WTC11 (cell line): ENCODE measurements at regions not wholly inside any gene's neighbourhood (a gene's known extent, or its start where the extent isn't known, plus 50 kb on each side); places are given as distances from the start of the nearest gene placed in this dataset.
"Not testable (repeated sequence)": the region's sequence is repeated elsewhere in the genome, so short reads cannot be mapped to it uniquely, and the experiment has no call there.

Experiments
- ATAC-seq: fragments of 200-7000 bp; cut with Tn5 transposase; 2 replicates; pipeline ENCODE4 v1.10.0; 2021; ENCODE audit warnings: mild to moderate bottlenecking, moderate library complexity
- CTCF ChIA-PET: fragments of 300-600 bp; sonication (Branson Sonifier 250); formaldehyde crosslinking; loops from one replicate; lab custom pipeline; 2021; ENCODE audit warnings: antibody characterized with exemption; lab: Charles Lee
- POLR2A ChIA-PET: fragments of 350-600 bp; sonication (Branson Sonifier 250); formaldehyde crosslinking; loops from one replicate; lab custom pipeline; 2021; ENCODE audit warnings: antibody characterized with exemption; lab: Charles Lee
- DNase-seq: peaks from one replicate; pipeline ENCODE4 v3.0.0; 2021; ENCODE audit warnings: low spot score
- H3K27ac Mint-ChIP-seq: 2 replicates; pipeline ENCODE4 v1.8.0; 2021; ENCODE audit warnings: mixed read lengths
- H3K27me3 Mint-ChIP-seq: 2 replicates; pipeline ENCODE4 v1.8.0; 2021; ENCODE audit warnings: low read depth, mild to moderate bottlenecking, moderate library complexity, mixed read lengths
- H3K36me3 Mint-ChIP-seq: 2 replicates; pipeline ENCODE4 v1.8.0; 2021; ENCODE audit warnings: mixed read lengths
- H3K4me1 Mint-ChIP-seq: 2 replicates; pipeline ENCODE4 v1.8.0; 2022; ENCODE audit warnings: mixed read lengths
- H3K4me3 Mint-ChIP-seq: 2 replicates; pipeline ENCODE4 v1.8.0; 2021; ENCODE audit warnings: mild to moderate bottlenecking, moderate library complexity, mixed read lengths
- H3K9me3 Mint-ChIP-seq: 2 replicates; pipeline ENCODE4 v1.8.0; 2021; ENCODE audit warnings: mixed read lengths
- CBFB ChIP-seq: sonication (generic); formaldehyde crosslinking; IDR thresholded peaks from 2 replicates; pipeline ENCODE4 v1.8.1; 2022; ENCODE audit warnings: mild to moderate bottlenecking, low read depth, missing genetic modification reagents
- EMX1 ChIP-seq: fragments of 250-450 bp; sonication (Bioruptor Pico); IDR thresholded peaks from 2 replicates; pipeline ENCODE4 v1.8.0; 2021; ENCODE audit warnings: mild to moderate bottlenecking
- ETV6 ChIP-seq: sonication (generic); formaldehyde crosslinking; IDR thresholded peaks from 2 replicates; pipeline ENCODE4 v1.8.1; 2022; ENCODE audit warnings: mild to moderate bottlenecking, missing genetic modification reagents
- FOXJ3 ChIP-seq: sonication (generic); formaldehyde crosslinking; IDR thresholded peaks from 2 replicates; pipeline ENCODE4 v1.9.0; 2021; ENCODE audit warnings: missing genetic modification reagents, mild to moderate bottlenecking, borderline replicate concordance
- FOXP1 ChIP-seq: sonication (generic); formaldehyde crosslinking; IDR thresholded peaks from 2 replicates; pipeline ENCODE4 v1.8.0; 2022; ENCODE audit warnings: missing genetic modification reagents, mild to moderate bottlenecking, moderate library complexity, borderline replicate concordance
- HMGA2 ChIP-seq: fragments of 250-450 bp; sonication (Bioruptor Pico); IDR thresholded peaks from 2 replicates; pipeline ENCODE4 v1.4.0; 2021; ENCODE audit warnings: mild to moderate bottlenecking, moderate library complexity
- KAT7 ChIP-seq: sonication (generic); formaldehyde crosslinking; IDR thresholded peaks from 2 replicates; pipeline ENCODE4 v1.8.1; 2023; ENCODE audit warnings: missing genetic modification reagents, mild to moderate bottlenecking, borderline replicate concordance
- MXD4 ChIP-seq: fragments of 250-450 bp; sonication (Bioruptor Pico); IDR thresholded peaks from 2 replicates; pipeline ENCODE4 v1.8.0; 2021; ENCODE audit warnings: mild to moderate bottlenecking, moderate library complexity, borderline replicate concordance
- MYBL2 ChIP-seq: sonication (generic); formaldehyde crosslinking; IDR thresholded peaks from 2 replicates; pipeline ENCODE4 v1.8.1; 2023; ENCODE audit warnings: mild to moderate bottlenecking, moderate library complexity, missing genetic modification reagents
- NFATC4 ChIP-seq: fragments of 250-450 bp; sonication (Bioruptor Pico); IDR thresholded peaks from 2 replicates; pipeline ENCODE4 v1.9.0; 2021; ENCODE audit warnings: mild to moderate bottlenecking
- NFE2L1 ChIP-seq: sonication (generic); formaldehyde crosslinking; IDR thresholded peaks from 2 replicates; pipeline ENCODE4 v1.8.1; 2023; ENCODE audit warnings: missing genetic modification reagents
- TEAD4 ChIP-seq: sonication (generic); formaldehyde crosslinking; IDR thresholded peaks from 2 replicates; pipeline ENCODE4 v1.8.0; 2022; ENCODE audit warnings: mild to moderate bottlenecking, missing genetic modification reagents
- TP53 ChIP-seq: sonication (generic); formaldehyde crosslinking; IDR thresholded peaks from 2 replicates; pipeline ENCODE4 v1.8.1; 2023; ENCODE audit warnings: mild to moderate bottlenecking, missing genetic modification reagents
- ZNF219 ChIP-seq: sonication (generic); formaldehyde crosslinking; IDR thresholded peaks from 2 replicates; pipeline ENCODE4 v1.8.0; 2023; ENCODE audit warnings: missing genetic modification reagents, mild to moderate bottlenecking, borderline replicate concordance
- ZNF232 ChIP-seq: sonication (generic); formaldehyde crosslinking; IDR thresholded peaks from 2 replicates; pipeline ENCODE4 v1.8.0; 2022; ENCODE audit warnings: mild to moderate bottlenecking, missing genetic modification reagents
- ZNF416 ChIP-seq: fragments of 250-450 bp; sonication (Bioruptor Pico); IDR thresholded peaks from 2 replicates; pipeline ENCODE4 v1.9.0; 2021; ENCODE audit warnings: mild to moderate bottlenecking, inconsistent platforms
- TF ChIP-seq, protein P1 (sequence below): sonication (generic); formaldehyde crosslinking; IDR thresholded peaks from 2 replicates; pipeline ENCODE4 v1.8.0; 2022; ENCODE audit warnings: mild to moderate bottlenecking, missing genetic modification reagents
- TF ChIP-seq, protein P2 (sequence below): sonication (generic); formaldehyde crosslinking; IDR thresholded peaks from 2 replicates; pipeline ENCODE4 v1.8.0; 2022; ENCODE audit warnings: missing genetic modification reagents
- TF ChIP-seq, protein P3 (sequence below): fragments of 250-450 bp; sonication (Bioruptor Pico); IDR thresholded peaks from 2 replicates; pipeline ENCODE4 v1.9.0; 2021; ENCODE audit warnings: mild to moderate bottlenecking, borderline replicate concordance
- TF ChIP-seq, protein P4 (sequence below): fragments of 250-450 bp; sonication (Bioruptor Pico); IDR thresholded peaks from 2 replicates; pipeline ENCODE4 v1.9.0; 2021; ENCODE audit warnings: mild to moderate bottlenecking
- TF ChIP-seq, protein P5 (sequence below): sonication (generic); formaldehyde crosslinking; IDR thresholded peaks from 2 replicates; pipeline ENCODE4 v1.8.1; 2022; ENCODE audit warnings: low read depth, missing genetic modification reagents, borderline replicate concordance

DNA sequence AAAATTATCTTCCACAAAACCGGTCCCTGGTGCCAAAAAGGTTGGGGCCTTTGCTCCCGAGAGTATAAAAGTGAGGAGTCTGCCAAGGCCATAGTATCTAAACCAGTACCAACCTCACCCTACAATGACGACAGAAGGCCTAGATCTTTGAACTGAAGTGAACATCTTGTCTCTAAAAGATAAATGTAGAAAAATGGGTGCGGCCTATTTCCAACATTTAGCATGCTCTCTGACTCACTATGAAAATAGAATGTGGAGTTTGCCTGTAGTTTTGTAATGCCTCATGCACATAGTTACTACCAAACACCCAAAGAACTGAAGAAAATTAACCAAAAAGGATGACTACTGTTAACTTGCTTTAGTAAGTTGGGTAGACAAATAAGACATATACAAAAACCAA, 218.4 kb downstream of the SLITRK2 start (continued):
- TF ChIP-seq, protein P1, sequence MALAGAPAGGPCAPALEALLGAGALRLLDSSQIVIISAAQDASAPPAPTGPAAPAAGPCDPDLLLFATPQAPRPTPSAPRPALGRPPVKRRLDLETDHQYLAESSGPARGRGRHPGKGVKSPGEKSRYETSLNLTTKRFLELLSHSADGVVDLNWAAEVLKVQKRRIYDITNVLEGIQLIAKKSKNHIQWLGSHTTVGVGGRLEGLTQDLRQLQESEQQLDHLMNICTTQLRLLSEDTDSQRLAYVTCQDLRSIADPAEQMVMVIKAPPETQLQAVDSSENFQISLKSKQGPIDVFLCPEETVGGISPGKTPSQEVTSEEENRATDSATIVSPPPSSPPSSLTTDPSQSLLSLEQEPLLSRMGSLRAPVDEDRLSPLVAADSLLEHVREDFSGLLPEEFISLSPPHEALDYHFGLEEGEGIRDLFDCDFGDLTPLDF (CRISPR knock-in tag), result no peak
- no peak for TF ChIP-seq FOXJ3
- no peak for TF ChIP-seq TEAD4 (CRISPR knock-in tag)

DNA sequence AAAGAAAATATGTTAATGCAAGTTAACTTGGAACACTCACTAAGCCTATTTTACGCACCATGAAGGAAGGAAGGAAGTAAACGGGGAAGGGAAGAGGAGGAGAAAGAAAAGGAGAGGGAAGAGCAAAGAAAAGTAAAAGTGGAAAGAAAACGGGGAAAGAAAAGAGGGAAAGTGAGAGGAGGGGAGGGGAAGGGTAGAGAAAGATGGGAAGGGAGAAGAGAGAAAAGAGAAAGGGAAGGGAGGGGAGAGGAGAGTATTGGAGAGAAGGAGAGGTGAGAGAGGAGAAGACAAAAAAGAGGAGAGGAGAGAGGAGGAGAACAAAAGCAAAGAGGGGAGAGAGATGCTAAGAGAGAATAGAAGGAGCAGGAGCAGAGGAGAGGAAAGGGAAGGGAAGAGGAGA, 224.1 kb downstream of the SLITRK2 start:
- Mint-ChIP-seq H3K4me1 (no peaks in the 10 kb centered on the region), H3K9me3 (peaks cover 37% of the 10 kb centered on the region)
- ATAC-seq, result no peak
- TF ChIP-seq TP53, result no peak
- TF ChIP-seq, protein P2, sequence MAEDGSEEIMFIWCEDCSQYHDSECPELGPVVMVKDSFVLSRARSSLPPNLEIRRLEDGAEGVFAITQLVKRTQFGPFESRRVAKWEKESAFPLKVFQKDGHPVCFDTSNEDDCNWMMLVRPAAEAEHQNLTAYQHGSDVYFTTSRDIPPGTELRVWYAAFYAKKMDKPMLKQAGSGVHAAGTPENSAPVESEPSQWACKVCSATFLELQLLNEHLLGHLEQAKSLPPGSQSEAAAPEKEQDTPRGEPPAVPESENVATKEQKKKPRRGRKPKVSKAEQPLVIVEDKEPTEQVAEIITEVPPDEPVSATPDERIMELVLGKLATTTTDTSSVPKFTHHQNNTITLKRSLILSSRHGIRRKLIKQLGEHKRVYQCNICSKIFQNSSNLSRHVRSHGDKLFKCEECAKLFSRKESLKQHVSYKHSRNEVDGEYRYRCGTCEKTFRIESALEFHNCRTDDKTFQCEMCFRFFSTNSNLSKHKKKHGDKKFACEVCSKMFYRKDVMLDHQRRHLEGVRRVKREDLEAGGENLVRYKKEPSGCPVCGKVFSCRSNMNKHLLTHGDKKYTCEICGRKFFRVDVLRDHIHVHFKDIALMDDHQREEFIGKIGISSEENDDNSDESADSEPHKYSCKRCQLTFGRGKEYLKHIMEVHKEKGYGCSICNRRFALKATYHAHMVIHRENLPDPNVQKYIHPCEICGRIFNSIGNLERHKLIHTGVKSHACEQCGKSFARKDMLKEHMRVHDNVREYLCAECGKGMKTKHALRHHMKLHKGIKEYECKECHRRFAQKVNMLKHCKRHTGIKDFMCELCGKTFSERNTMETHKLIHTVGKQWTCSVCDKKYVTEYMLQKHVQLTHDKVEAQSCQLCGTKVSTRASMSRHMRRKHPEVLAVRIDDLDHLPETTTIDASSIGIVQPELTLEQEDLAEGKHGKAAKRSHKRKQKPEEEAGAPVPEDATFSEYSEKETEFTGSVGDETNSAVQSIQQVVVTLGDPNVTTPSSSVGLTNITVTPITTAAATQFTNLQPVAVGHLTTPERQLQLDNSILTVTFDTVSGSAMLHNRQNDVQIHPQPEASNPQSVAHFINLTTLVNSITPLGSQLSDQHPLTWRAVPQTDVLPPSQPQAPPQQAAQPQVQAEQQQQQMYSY (CRISPR knock-in tag), result no peak
- no peak for TF ChIP-seq ZNF232 (CRISPR knock-in tag)
- TF ChIP-seq ZNF416, result no peak
- TF ChIP-seq HMGA2 (CRISPR knock-in tag), result no peak
- TF ChIP-seq, protein P3, sequence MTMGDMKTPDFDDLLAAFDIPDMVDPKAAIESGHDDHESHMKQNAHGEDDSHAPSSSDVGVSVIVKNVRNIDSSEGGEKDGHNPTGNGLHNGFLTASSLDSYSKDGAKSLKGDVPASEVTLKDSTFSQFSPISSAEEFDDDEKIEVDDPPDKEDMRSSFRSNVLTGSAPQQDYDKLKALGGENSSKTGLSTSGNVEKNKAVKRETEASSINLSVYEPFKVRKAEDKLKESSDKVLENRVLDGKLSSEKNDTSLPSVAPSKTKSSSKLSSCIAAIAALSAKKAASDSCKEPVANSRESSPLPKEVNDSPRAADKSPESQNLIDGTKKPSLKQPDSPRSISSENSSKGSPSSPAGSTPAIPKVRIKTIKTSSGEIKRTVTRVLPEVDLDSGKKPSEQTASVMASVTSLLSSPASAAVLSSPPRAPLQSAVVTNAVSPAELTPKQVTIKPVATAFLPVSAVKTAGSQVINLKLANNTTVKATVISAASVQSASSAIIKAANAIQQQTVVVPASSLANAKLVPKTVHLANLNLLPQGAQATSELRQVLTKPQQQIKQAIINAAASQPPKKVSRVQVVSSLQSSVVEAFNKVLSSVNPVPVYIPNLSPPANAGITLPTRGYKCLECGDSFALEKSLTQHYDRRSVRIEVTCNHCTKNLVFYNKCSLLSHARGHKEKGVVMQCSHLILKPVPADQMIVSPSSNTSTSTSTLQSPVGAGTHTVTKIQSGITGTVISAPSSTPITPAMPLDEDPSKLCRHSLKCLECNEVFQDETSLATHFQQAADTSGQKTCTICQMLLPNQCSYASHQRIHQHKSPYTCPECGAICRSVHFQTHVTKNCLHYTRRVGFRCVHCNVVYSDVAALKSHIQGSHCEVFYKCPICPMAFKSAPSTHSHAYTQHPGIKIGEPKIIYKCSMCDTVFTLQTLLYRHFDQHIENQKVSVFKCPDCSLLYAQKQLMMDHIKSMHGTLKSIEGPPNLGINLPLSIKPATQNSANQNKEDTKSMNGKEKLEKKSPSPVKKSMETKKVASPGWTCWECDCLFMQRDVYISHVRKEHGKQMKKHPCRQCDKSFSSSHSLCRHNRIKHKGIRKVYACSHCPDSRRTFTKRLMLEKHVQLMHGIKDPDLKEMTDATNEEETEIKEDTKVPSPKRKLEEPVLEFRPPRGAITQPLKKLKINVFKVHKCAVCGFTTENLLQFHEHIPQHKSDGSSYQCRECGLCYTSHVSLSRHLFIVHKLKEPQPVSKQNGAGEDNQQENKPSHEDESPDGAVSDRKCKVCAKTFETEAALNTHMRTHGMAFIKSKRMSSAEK (CRISPR knock-in tag), result no peak
- no peak for TF ChIP-seq EMX1 (CRISPR knock-in tag)
- TF ChIP-seq CBFB (CRISPR knock-in tag), result no peak
- TF ChIP-seq KAT7 (CRISPR knock-in tag), result no peak
- TF ChIP-seq ZNF219, result no peak
- TF ChIP-seq, protein P4, sequence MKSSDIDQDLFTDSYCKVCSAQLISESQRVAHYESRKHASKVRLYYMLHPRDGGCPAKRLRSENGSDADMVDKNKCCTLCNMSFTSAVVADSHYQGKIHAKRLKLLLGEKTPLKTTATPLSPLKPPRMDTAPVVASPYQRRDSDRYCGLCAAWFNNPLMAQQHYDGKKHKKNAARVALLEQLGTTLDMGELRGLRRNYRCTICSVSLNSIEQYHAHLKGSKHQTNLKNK (CRISPR knock-in tag), result no peak
- TF ChIP-seq, protein P5, sequence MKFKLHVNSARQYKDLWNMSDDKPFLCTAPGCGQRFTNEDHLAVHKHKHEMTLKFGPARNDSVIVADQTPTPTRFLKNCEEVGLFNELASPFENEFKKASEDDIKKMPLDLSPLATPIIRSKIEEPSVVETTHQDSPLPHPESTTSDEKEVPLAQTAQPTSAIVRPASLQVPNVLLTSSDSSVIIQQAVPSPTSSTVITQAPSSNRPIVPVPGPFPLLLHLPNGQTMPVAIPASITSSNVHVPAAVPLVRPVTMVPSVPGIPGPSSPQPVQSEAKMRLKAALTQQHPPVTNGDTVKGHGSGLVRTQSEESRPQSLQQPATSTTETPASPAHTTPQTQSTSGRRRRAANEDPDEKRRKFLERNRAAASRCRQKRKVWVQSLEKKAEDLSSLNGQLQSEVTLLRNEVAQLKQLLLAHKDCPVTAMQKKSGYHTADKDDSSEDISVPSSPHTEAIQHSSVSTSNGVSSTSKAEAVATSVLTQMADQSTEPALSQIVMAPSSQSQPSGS, result no peak
- TF ChIP-seq MXD4 (CRISPR knock-in tag), result no peak
- no peak for TF ChIP-seq NFATC4
- no peak for TF ChIP-seq NFE2L1 (CRISPR knock-in tag)
- TF ChIP-seq MYBL2 (CRISPR knock-in tag), result no peak
- TF ChIP-seq ETV6, result no peak
- no peak for TF ChIP-seq FOXP1 (CRISPR knock-in tag)
- TF ChIP-seq, all 79 proteins: peak for 0
- no peak overlapping the region for H3K4me3 Mint-ChIP-seq
- no peaks in the 10 kb centered on the region; the same call in 1 of the 2 replicates for H3K27me3 Mint-ChIP-seq
- no peak overlapping the region for H3K27ac Mint-ChIP-seq
- ChIA-PET POLR2A (no interaction called here), CTCF (no interaction called here)
- DNase-seq, result no peak
- H3K36me3 Mint-ChIP-seq, result peaks cover 39% of the 10 kb centered on the region

DNA sequence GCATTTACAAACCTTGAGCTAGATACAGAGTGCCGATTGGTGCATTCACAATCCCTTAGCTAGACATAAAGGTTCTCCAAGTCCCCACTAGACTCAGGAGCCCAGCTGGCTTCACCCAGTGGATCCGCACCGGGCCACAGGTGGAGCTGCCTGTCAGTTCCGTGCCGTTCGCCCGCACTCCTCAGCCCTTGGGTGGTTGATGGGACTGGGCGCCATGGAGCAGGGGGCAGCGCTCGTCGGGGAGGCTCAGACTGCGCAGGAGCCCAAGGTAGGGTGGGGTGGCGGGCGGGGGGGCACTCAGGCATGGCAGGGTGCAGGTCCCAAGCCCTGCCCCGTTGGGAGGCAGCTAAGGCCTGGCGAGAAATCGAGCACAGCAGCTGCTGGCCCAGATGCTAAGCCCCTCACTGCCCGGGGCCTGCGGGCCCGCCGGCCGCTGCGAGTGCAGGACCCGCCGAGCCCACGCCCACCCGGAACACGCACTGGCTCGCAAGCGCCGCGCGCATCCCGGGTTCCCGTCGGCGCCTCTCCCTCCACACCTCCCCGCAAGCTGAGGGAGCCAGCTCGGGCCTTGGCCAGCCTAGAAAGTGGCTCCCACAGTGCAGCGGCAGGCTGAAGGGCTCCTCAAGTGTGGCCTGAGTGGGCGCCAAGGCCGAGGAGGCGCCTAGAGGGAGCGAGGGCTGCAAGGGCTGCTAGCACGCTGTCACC, 228.5 kb downstream of the SLITRK2 start:
- peaks cover 24% of the 10 kb centered on the region for H3K36me3 Mint-ChIP-seq
- H3K27ac Mint-ChIP-seq, H3K4me3 Mint-ChIP-seq, H3K4me1 Mint-ChIP-seq, CTCF ChIA-PET, H3K27me3 Mint-ChIP-seq, ATAC-seq, POLR2A ChIA-PET, DNase-seq: not testable (repeated sequence)
- peaks cover 26% of the 10 kb centered on the region for H3K9me3 Mint-ChIP-seq

DNA sequence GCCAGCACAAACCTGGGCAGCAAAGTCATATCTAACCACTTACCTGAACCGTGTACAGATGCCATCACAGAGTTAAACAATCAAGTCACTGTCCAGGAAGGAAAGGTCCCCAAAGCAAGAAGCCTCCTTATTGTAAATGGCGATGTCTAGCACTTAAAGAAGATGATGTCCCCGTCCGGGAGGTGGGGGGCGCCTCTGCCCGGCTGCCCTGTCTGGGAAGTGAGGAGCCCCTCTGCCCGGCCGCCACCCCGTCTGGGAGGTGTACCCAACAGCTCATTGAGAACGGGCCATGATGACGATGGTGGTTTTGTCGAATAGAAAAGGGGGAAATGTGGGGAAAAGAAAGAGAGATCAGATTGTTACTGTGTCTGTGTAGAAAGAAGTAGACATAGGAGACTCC, 231.9 kb downstream of the SLITRK2 start:
- H3K27ac Mint-ChIP-seq, POLR2A ChIA-PET, H3K27me3 Mint-ChIP-seq, H3K4me1 Mint-ChIP-seq, ATAC-seq, H3K4me3 Mint-ChIP-seq, DNase-seq, CTCF ChIA-PET: not testable (repeated sequence)
- Mint-ChIP-seq H3K9me3 (peaks cover 30% of the 10 kb centered on the region), H3K36me3 (peaks cover 26% of the 10 kb centered on the region)
